ENCODE measurements at regions not wholly inside any gene's neighbourhood (a gene's known extent, or its start where the extent isn't known, plus 50 kb on each side); places are given as distances from the start of the nearest gene placed in this dataset.

DNA sequence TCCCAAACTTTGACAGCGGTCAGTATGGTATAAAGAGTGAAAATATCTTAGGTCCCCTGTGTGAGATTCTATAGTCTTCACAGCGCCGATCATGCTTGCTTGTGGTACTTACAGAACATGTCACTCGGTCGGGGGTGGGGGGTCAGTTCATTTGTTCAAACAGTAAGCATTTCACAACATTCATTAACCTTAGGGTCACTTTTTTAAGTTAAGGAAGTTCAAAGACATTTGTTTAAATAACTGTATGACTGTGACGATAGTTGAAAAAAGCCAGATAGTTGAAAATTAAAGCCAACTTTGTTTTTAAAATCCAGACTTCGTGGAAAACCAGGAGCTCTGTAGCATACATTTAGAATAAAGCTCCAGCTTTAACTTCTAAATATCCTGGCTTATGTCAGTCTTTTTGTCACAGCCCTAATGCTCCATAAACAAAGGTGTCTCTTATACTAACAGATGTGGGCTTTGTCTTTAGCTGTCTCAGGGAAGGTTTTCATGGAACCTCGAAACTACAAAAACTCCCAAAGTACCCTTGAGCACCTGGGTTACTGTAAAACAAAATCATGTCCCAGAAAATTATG lies 57.9 kb upstream of the PHACTR2 start:
- ChIA-PET POLR2A (no interaction called here), CTCF (interaction anchor here (0.9 kb wide), 1 partner anchor 37 kb away, joined by 3 read pairs; no protein-coding TSS in a partner anchor)
- H3K4me1 ChIP-seq (ENCODE audit: insufficient read depth, low read length) = peaks cover 2% of the 10 kb centered on the region
- no peak overlapping the region for H3K4me3 ChIP-seq (ENCODE audit: low read length)
- Mint-ChIP-seq H3K4me3 (no peak overlapping the region), H3K27me3 (no peaks in the 10 kb centered on the region), H3K4me1 (ENCODE audit: low read depth) (peaks cover 21% of the 10 kb centered on the region), H3K27ac (no peak overlapping the region), H3K9me3 (no peaks in the 10 kb centered on the region), H3K36me3 (ENCODE audit: low read depth) (no peaks in the 10 kb centered on the region)
- H3K27me3 ChIP-seq (ENCODE audit: control insufficient read depth in 1 of 2, insufficient read depth in 2 of 2, low read length in 2 of 2) = no peaks in the 10 kb centered on the region
- H3K36me3 ChIP-seq (ENCODE audit: insufficient read depth, low read length) = no peaks in the 10 kb centered on the region
- TF ChIP-seq, protein P1, sequence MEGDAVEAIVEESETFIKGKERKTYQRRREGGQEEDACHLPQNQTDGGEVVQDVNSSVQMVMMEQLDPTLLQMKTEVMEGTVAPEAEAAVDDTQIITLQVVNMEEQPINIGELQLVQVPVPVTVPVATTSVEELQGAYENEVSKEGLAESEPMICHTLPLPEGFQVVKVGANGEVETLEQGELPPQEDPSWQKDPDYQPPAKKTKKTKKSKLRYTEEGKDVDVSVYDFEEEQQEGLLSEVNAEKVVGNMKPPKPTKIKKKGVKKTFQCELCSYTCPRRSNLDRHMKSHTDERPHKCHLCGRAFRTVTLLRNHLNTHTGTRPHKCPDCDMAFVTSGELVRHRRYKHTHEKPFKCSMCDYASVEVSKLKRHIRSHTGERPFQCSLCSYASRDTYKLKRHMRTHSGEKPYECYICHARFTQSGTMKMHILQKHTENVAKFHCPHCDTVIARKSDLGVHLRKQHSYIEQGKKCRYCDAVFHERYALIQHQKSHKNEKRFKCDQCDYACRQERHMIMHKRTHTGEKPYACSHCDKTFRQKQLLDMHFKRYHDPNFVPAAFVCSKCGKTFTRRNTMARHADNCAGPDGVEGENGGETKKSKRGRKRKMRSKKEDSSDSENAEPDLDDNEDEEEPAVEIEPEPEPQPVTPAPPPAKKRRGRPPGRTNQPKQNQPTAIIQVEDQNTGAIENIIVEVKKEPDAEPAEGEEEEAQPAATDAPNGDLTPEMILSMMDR (IDR thresholded peaks at IDR 0.05) = no peak
- DNase-seq (no peak), ATAC-seq (ENCODE audit: poor library complexity) (no peak)
- intact Hi-C loops (cut with DNase I, micrococcal nuclease) = no loop called here
- no peak overlapping the region for H3K27ac ChIP-seq (ENCODE audit: low read depth in 1 of 2, low read length in 2 of 2)
- no peaks in the 10 kb centered on the region for H3K9me3 ChIP-seq (ENCODE audit: control insufficient read depth in 1 of 2, insufficient read depth in 1 of 2, low read length in 2 of 2)

DNA sequence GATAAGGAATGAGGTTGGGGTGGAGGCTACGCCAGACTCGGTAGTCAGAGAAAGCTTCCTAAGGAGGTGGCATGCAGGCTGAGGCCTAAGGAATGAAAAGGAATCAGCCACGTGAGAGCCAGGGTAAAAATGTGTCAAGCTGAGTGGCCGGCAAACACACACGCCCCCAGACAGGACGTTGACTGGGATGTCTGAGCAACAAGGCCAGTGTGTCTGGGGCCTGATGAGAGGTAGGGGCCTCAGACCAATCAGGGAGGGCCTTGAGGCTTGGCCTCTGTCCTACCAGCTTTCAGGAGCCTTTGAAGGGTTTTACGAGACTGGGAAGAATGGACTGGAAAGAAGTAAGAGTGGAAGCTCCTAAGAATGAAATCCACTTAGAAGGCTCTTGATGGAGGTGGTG lies 61.0 kb upstream of the PHACTR2 start:
- Mint-ChIP-seq H3K4me1 (ENCODE audit: low read depth) (peaks cover 31% of the 10 kb centered on the region), H3K9me3 (no peaks in the 10 kb centered on the region), H3K27ac (no peak overlapping the region), H3K4me3 (no peak overlapping the region), H3K36me3 (ENCODE audit: low read depth) (no peaks in the 10 kb centered on the region), H3K27me3 (no peaks in the 10 kb centered on the region)
- H3K27me3 ChIP-seq (ENCODE audit: control insufficient read depth in 1 of 2, insufficient read depth in 2 of 2, low read length in 2 of 2) = no peaks in the 10 kb centered on the region
- no peak for DNase-seq
- H3K9me3 ChIP-seq (ENCODE audit: control insufficient read depth in 1 of 2, insufficient read depth in 1 of 2, low read length in 2 of 2) = no peaks in the 10 kb centered on the region
- intact Hi-C loops (cut with DNase I, micrococcal nuclease) = no loop called here
- peaks cover 6% of the 10 kb centered on the region for H3K4me1 ChIP-seq (ENCODE audit: insufficient read depth, low read length)
- H3K36me3 ChIP-seq (ENCODE audit: insufficient read depth, low read length) = no peaks in the 10 kb centered on the region
- no peak for ATAC-seq (ENCODE audit: poor library complexity)
- ChIA-PET CTCF (no interaction called here), POLR2A (interaction anchor here (0.7 kb wide), 1 partner anchor 71 kb away, joined by 3 read pairs; no protein-coding TSS in a partner anchor)
- no peak overlapping the region for H3K27ac ChIP-seq (ENCODE audit: low read depth in 1 of 2, low read length in 2 of 2)
- no peak overlapping the region for H3K4me3 ChIP-seq (ENCODE audit: low read length)
- TF ChIP-seq, protein P1 (IDR thresholded peaks at IDR 0.05) = no peak

DNA sequence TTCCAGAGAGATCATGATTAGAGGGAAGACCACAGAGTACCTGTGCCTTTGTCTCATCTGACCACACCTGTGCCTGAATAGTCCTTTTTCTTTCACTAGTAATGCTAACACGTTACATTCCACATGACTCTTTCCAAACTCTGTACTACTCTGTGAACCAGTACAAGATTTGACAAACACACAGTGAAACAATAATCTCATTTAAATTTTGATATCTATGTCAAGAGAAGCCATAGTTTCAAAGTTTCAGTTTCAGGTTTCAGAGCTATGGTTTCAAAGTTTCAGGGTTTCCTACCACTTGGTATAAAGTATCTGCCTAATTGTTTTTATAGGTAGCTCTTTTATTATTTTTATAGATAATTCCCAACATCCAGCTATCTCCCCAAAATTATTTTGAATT lies 62.0 kb upstream of the PHACTR2 start:
- no peaks in the 10 kb centered on the region for H3K9me3 ChIP-seq (ENCODE audit: control insufficient read depth in 1 of 2, insufficient read depth in 1 of 2, low read length in 2 of 2)
- no peaks in the 10 kb centered on the region for H3K36me3 Mint-ChIP-seq (ENCODE audit: low read depth)
- CTCF ChIA-PET = no interaction called here
- peaks cover 4% of the 10 kb centered on the region for H3K4me1 ChIP-seq (ENCODE audit: insufficient read depth, low read length)
- peaks cover 33% of the 10 kb centered on the region for H3K4me1 Mint-ChIP-seq (ENCODE audit: low read depth)
- H3K27ac Mint-ChIP-seq = no peak overlapping the region
- H3K27me3 Mint-ChIP-seq = no peaks in the 10 kb centered on the region
- TF ChIP-seq, protein P1 (IDR thresholded peaks at IDR 0.05) = no peak
- intact Hi-C loops (cut with DNase I, micrococcal nuclease) = no loop called here
- POLR2A ChIA-PET = interaction anchor here (0.7 kb wide), 1 partner anchor 70 kb away, joined by 3 read pairs; no protein-coding TSS in a partner anchor
- H3K4me3 Mint-ChIP-seq = no peak overlapping the region
- DNase-seq (no peak), ATAC-seq (ENCODE audit: poor library complexity) (no peak)
- no peak overlapping the region for H3K27ac ChIP-seq (ENCODE audit: low read depth in 1 of 2, low read length in 2 of 2)
- no peak overlapping the region for H3K4me3 ChIP-seq (ENCODE audit: low read length)
- H3K36me3 ChIP-seq (ENCODE audit: insufficient read depth, low read length) = no peaks in the 10 kb centered on the region
- H3K27me3 ChIP-seq (ENCODE audit: control insufficient read depth in 1 of 2, insufficient read depth in 2 of 2, low read length in 2 of 2) = no peaks in the 10 kb centered on the region
- H3K9me3 Mint-ChIP-seq = no peaks in the 10 kb centered on the region
